ENCODE measurements at regions not wholly inside any gene's neighbourhood (a gene's known extent, or its start where the extent isn't known, plus 50 kb on each side); places are given as distances from the start of the nearest gene placed in this dataset.

GRCh38 chr1:112319371-112320040 lies 76.5 kb upstream of the CTTNBP2NL start:
- DNase-seq: no peak

- no peak for DNase-seq
Measured at GRCh38 chr1:112320058-112320457, 76.0 kb upstream of the CTTNBP2NL start.

- DNase-seq: no peak
Measured at GRCh38 chr1:112322018-112322417, 74.0 kb upstream of the CTTNBP2NL start.

- DNase-seq: no peak
Measured at GRCh38 chr1:112322983-112323678, 72.9 kb upstream of the CTTNBP2NL start.

GRCh38 chr1:112325504-112325903 lies 70.5 kb upstream of the CTTNBP2NL start:
- DNase-seq: no peak

GRCh38 chr1:112328600-112328999 lies 67.4 kb upstream of the CTTNBP2NL start:
- DNase-seq: no peak

GRCh38 chr1:112332176-112333150 lies 63.6 kb upstream of the CTTNBP2NL start:
- DNase-seq: no peak

- DNase-seq: no peak
Measured at GRCh38 chr1:112335351-112335750, 60.7 kb upstream of the CTTNBP2NL start.

GRCh38 chr1:112337028-112337531 lies 58.9 kb upstream of the CTTNBP2NL start:
- DNase-seq: peak; percentile 83

- DNase-seq: peak; percentile 25
Measured at GRCh38 chr1:112341986-112342385, 54.0 kb upstream of the CTTNBP2NL start.

GRCh38 chr1:112342558-112342957 lies 53.5 kb upstream of the CTTNBP2NL start:
- DNase-seq: peak; percentile 89

- no peak for DNase-seq
Measured at GRCh38 chr1:112344754-112345423, 51.1 kb upstream of the CTTNBP2NL start.
